Fibroblast of pulmonary artery (primary cell): ENCODE measurements at regions not wholly inside any gene's neighbourhood (a gene's known extent, or its start where the extent isn't known, plus 50 kb on each side); places are given as distances from the start of the nearest gene placed in this dataset.
"Not testable (repeated sequence)": the region's sequence is repeated elsewhere in the genome, so short reads cannot be mapped to it uniquely, and the experiment has no call there.

ENCODE experiments used
- DNase-seq: peaks from one replicate; pipeline ENCODE4 v3.0.0-alpha.2; 2010; ENCODE audit warnings: low read depth
- H3K4me3 ChIP-seq: replicated peaks from 2 replicates; pipeline ENCODE4 v1.5.1; 2011; ENCODE audit warnings: low read depth, mild to moderate bottlenecking, control low read depth, low read length, moderate library complexity
- TF ChIP-seq, protein P1 (sequence below): IDR thresholded peaks from 2 replicates; pipeline ENCODE4 v1.5.1; 2011; ENCODE audit warnings: mild to moderate bottlenecking, control low read depth, low read length, inconsistent platforms; ENCODE audit errors: missing control alignments

DNA sequence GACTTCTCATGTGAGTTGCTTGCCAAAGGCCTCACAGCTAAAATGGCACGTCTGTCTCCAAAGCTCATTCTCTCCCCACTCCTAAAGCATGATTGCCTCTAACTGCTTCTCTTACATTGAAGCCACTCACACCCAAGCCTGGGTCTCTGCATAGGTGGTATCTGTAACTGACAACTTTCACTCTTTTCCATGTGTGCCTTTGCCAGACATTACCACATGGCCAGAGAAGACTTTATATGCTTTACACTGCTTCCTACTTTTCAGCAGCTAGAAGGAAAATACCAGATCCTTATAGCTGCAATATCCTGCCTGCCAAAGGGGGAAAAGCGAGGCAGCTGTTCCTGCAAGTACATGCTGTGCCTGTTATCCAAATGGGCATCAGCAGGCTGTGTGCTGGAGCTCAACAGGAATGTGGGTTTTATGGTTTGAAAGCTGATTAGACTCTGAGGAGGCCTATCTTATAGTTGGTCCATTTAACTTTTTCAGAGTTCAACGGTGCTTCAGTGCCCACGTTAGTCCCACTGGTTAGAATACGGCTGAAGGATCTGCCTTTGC, 547.1 kb downstream of the RAB38 start:
- DNase-seq, result no peak
- TF ChIP-seq, protein P1, sequence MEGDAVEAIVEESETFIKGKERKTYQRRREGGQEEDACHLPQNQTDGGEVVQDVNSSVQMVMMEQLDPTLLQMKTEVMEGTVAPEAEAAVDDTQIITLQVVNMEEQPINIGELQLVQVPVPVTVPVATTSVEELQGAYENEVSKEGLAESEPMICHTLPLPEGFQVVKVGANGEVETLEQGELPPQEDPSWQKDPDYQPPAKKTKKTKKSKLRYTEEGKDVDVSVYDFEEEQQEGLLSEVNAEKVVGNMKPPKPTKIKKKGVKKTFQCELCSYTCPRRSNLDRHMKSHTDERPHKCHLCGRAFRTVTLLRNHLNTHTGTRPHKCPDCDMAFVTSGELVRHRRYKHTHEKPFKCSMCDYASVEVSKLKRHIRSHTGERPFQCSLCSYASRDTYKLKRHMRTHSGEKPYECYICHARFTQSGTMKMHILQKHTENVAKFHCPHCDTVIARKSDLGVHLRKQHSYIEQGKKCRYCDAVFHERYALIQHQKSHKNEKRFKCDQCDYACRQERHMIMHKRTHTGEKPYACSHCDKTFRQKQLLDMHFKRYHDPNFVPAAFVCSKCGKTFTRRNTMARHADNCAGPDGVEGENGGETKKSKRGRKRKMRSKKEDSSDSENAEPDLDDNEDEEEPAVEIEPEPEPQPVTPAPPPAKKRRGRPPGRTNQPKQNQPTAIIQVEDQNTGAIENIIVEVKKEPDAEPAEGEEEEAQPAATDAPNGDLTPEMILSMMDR, result no peak
- no peak overlapping the region for H3K4me3 ChIP-seq

DNA sequence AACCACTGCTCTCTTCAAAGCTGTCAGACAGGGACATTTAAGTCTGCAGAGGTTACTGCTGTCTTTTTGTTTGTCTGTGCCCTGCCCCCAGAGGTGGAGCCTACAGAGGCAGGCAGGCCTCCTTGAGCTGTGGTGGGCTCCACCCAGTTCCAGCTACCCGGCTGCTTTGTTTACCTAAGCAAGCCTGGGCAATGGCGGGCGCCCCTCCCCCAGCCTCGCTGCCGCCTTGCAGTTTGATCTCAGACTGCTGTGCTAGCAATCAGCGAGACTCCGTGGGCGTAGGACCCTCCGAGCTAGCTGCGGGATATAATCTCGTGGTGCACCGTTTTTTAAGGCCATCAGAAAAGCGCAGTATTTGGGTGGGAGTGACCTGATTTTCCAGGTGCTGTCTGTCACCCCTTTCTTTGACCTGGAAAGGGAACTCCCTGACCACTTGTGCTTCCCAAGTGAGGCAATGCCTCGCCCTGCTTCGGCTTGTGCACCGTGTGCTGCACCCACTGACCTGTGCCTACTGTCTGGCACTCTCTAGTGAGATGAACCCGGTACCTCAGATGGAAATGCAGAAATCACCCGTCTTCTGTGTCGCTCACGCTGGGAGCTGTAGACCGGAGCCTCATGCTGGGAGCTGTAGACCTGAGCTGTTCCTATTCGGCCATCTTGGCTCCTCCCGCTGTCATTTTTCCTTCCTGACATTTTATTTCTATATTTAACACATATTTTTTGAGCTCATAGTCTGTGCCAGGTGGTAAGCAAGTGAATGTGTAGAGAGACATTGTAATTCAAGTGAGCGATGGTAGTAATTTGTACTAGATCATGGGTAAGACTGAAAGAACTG, 551.5 kb downstream of the RAB38 start:
- DNase-seq, result not testable (repeated sequence)

DNA sequence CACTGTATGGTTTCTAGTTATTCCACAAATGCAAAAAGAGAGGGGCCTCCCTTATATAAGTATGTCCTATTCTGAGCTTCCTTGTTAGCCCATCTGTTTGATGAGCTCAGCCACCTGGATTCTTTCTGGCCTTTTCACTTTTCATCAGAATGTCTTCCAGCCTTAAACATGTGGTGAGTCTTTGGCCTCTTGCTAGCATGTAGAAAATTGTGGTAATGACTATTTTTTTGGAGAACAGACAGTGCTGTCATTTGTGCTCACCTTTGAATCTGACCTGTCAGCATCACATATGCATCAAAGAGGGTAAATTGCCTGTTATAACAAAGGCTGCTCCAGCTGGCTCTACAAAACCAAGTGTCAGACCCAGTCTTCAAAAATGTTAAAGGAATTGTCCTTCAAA, 558.7 kb downstream of the RAB38 start:
- DNase-seq, result no peak
- TF ChIP-seq, protein P1, result no peak
- H3K4me3 ChIP-seq, result no peak overlapping the region

More for the DNA sequence above, 551.5 kb downstream of the RAB38 start:
- H3K4me3 ChIP-seq, result not testable (repeated sequence)

DNA sequence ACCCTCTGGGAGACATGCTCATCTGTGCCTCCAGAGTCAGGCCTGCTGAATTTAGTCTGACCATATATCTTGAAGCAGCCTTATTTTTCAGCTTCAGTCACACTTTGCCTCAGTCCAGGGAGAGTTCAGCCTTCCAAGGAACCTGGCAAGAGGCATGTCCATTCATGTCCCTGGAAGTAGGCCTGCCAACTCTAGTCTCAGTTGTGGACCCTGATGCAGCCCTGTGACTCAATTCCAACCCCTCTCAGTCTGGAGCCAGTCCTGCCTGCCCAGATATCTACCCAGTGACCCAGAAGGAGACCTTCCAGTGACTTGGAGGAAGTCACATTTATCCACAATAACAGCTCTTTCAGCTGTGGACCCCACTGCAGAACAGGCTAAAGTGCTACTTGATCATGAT, 566.6 kb downstream of the TMEM135 start:
- H3K4me3 ChIP-seq, result no peak overlapping the region
- DNase-seq, result no peak
- TF ChIP-seq, protein P1, result no peak

DNA sequence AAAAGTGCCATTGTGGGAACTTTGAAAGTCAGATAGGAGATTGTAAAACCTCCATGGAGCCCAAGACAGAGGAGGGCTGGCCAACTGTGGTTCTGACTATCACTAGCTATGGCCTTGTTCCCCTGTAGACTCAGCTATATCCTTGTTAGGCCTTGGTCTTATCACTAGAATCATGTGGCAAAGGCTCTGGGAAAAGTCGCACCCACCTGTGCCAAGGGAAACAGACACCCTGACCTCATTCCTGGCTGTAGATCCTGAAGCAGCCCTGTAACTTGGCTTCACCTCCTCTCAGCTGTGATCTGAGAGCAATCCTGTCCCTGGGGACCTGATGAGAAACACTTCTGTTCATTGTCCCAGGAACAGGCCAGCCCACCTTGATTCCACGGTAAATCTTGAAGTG, 566.2 kb downstream of the TMEM135 start:
- DNase-seq, result no peak
- TF ChIP-seq, protein P1, result no peak
- no peak overlapping the region for H3K4me3 ChIP-seq

DNA sequence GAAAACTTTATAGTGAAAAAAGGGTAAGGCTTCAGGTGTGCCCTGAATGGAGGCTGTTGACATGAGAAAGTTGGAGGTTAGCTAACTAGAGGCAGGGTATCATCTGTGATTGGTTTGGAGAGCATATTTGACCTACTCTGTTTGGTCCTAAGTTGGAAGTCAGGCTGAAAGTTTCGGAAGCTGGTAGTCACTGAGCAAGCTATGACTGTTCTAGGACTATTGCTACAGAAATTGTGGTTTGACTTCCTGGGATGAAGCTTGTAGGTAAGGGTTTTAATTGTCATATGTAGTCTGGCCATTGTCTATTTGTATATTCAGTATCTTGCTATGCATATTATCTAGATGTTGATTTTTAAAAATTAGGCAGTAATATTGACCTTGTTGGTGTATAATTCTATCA, 565.0 kb downstream of the TMEM135 start:
- H3K4me3 ChIP-seq, result no peak overlapping the region
- no peak for DNase-seq
- TF ChIP-seq, protein P1, result no peak

DNA sequence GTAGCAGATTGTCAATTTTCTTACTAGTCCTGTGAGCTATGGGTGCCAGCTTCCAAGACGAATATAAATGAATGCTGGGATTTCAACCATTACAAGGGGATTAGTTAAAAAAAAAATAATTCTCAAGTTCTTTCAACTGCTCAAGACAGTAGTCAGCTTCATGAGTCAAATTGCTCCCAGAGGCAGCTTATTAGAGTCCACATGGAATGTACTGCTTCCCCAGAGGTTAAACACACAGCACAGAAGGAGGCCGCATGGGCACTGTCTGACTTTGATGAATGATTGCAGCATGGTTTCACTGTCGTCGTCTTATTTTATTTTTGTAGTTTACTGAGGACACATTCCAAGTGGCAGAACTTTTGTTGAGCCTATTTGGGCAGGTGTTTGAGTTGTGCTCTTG, 563.2 kb downstream of the TMEM135 start:
- TF ChIP-seq, protein P1, result no peak
- H3K4me3 ChIP-seq, result no peak overlapping the region
- no peak for DNase-seq
